HG03558 (cell line): ENCODE measurements at regions not wholly inside any gene's neighbourhood (a gene's known extent, or its start where the extent isn't known, plus 50 kb on each side); places are given as distances from the start of the nearest gene placed in this dataset.

ENCODE experiments used
- ATAC-seq: cut with Tn5 transposase; IDR thresholded peaks from one replicate; pipeline ENCODE4 v1.9.1; 2021; ENCODE audit warnings: moderate number of reproducible peaks; ENCODE audit not compliant: unreplicated experiment; ENCODE audit errors: extremely low read depth

GRCh38 chr9:7407246-7407645 is 392.3 kb downstream of the DMAC1 start:
- no peak for ATAC-seq

GRCh38 chr9:7405924-7406604 is 393.5 kb downstream of the DMAC1 start:
- peak; percentile 80 for ATAC-seq

GRCh38 chr9:7403839-7404487 is 395.6 kb downstream of the DMAC1 start:
- no peak for ATAC-seq

DNA sequence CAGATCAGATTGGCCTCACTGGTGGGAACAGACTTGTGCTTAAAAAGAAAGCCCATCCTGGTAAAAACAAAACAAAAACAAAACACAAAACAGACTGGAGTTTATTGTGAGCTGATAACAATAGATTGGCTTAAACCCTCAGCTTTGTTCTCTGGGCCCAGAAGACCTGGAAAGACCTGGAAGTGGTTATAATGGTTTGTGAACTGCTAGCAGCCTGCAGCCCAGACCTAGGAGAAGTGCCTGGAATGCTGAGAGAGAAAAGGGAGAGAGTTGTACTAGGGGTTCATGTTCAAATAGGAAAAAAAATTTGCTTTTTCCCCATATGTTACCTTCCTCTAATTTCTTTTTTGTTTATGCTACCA is 396.6 kb downstream of the DMAC1 start:
- no peak for ATAC-seq

GRCh38 chr9:7402334-7403027 is 397.1 kb downstream of the DMAC1 start:
- ATAC-seq = no peak

DNA sequence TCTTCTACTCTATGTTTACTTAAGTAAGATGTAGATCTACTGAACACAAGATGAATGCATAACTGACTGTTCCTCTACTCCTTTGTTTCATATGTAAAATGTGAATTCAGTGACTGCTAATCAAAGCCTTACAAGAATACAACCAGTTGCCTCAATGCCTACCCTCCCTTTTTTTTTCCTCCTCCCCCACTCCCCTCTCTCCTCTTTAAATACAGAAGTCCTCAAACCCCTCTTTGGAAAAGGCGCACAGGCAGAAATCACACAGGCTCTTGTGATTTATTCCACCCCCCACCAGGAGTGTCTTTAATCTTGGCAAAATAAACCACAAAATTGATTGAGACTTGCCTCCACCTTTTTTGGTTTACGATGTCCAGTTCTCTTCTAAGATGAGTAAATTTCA is 398.5 kb downstream of the DMAC1 start:
- no peak for ATAC-seq

- no peak for ATAC-seq
Observed at GRCh38 chr9:7394002-7394774, 405.4 kb downstream of the DMAC1 start.

- ATAC-seq = no peak
Observed at GRCh38 chr9:7392148-7392547, 407.4 kb downstream of the DMAC1 start.

- ATAC-seq = no peak
Observed at GRCh38 chr9:7388755-7389154, 410.8 kb downstream of the DMAC1 start.

DNA sequence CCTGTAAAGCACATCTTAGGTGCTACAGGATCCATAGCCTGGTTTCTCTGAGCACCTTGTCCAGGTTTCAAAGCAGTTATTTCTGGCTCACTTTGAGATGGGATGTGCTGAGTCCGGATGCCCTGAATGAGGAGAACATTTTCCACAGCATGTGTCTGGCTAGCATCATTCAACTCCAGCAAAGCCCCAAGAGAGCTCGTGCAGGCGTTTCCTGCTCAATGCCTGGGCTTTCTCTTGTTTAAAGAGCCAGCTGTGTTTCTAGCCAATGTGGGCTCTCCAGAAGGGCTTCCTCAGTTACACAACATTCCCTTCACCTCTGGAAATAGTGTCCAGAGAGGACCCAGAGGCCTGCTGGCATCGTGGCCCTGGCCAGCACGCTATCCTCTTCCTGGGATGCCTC is 411.7 kb downstream of the DMAC1 start:
- ATAC-seq = no peak

DNA sequence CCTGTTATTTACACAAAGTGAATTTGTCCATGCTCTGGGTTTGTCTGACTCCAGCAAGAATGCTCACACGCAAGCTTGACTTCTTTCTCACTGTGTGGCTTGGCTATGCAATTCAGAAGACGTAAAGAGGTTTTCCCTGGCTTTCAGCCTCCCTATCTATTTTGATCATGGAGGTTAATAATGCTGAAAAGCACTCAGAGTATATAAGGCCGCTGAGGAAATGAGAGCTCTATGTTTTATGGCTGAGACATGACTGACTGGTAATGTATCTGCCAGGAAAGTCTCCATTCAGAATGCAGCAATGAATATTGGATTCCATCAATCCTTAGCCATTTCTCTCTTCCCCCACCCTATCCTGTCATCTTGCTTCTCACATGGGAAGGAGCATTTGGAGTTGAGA is 417.3 kb downstream of the DMAC1 start:
- no peak for ATAC-seq

DNA sequence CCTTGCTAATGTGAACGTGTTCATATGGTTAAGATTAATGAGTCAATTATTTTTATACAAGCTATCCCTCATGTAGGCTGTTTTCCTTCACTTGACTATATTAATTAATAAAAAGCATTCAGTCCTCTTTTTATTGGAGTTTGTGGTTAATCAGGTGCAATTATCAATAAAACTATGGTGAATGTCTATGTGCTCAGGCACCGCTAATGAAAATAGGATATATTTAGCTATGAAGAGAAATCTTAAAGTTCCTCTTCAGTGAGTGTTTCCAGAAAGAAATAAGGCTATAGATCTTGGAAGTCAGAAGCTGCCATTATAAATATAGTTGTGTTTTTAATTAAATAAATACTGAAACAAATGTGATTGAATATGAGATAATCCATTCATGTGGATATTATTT is 422.1 kb downstream of the DMAC1 start:
- no peak for ATAC-seq

- no peak for ATAC-seq
Observed at GRCh38 chr9:7376833-7377232, 422.7 kb downstream of the DMAC1 start.

DNA sequence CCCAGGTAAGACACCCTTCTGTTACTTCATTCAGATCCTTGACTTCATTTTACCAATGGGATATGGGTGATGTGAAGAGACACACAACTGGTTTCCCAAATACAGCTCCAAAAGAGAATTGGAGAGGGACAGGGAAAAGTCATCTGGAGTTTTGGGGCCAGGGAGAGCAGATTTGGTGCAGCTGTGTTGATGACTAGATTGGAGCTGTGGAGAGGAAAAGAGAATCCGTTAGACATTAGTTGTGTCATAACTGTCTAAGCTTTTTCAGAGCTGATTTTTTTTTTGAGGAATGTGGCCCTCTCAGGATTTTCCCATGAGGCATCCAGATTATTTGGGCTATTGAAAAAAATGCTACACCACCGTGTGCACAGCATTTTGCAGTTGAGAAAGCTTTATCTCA is 423.4 kb downstream of the DMAC1 start:
- no peak for ATAC-seq

DNA sequence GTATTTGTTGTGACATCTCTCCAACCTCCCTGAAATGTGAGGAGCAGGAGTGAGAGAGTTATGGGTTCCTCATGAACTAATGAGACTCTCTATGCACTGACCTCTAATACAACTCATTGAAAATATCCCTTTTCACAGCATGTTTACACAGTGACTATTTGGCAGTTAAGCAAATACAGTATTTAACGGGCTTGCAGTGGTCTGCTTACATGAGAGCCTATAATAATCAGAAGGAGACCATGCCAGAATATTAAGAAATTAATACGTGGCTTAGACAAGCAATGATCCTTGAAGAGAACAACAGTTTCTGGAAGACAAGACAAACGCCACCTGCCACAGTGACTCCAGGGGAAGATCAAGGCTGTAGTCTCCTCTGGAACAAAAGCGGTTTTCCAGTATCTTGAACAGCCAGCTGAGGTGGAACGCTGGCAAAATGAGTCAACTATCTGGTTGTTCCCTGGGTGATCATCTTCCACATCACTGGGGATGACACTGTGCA is 424.5 kb downstream of the DMAC1 start:
- ATAC-seq = no peak

GRCh38 chr9:7370988-7371387 is 428.6 kb downstream of the DMAC1 start:
- no peak for ATAC-seq

DNA sequence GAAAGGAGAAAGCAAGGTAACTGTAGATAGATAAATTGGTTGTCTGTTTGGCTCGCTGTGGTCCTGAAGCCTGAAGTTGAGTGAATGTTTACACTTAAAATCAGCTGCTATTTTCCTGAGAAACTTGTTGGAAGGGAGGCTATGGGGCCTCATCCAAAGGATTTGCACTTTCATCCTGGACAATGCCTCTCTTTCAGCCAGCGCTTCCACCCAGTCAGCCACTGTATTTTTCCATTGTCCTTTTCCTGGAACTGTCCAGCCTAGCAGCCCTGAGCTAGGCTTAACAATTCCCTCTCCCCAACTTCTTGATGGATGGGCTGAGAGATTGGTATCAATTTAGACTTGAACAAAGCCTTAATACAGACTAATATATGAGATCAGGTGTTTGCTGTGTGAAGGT is 429.2 kb downstream of the DMAC1 start:
- ATAC-seq = no peak

DNA sequence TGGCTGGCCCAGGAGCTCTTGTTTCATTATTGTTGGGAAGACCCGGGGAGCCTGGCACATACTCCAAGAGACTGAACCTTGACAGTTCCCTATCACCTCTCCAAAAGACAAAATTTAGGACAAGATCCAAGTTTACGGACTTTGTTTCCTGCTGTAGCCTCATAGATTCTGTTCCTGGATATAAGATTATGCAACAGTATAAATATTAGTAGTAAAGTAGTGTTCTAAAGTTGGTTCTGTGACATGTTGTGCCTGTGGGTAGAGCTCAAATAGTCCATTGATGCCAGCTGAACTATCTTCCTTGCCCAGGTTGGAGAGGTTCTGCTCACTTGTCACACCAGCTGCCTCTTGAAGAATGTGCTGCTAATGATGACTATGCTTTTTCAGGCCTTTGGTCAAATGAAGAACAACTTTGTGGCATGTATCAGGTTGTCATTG is 430.2 kb downstream of the DMAC1 start:
- ATAC-seq = no peak

GRCh38 chr9:7368410-7369292 is 430.9 kb downstream of the DMAC1 start:
- no peak for ATAC-seq

DNA sequence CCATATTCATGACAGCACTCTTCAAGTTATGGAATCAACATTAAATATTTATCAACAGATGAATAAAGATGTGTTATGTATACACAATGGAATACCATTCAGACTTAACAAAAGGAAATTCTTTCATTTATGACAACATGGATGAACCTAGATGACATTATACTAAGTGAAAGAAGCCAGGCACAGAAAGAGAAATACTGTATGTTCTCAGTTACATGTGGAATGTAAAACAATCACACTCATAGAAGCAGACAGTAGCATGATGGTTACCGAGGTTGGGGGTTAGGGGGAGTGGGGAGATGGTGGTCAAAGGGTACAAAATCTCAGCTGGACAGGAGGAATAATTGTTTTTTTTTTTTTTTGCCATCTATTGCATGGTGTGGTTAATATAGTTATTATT is 431.9 kb downstream of the DMAC1 start:
- ATAC-seq = no peak
